H9 (cell line): ENCODE measurements at regions not wholly inside any gene's neighbourhood (a gene's known extent, or its start where the extent isn't known, plus 50 kb on each side); places are given as distances from the start of the nearest gene placed in this dataset.

Experiments used
- DNase-seq: peaks from one replicate; pipeline ENCODE4 v3.0.0-alpha.2; 2017
- H2AFZ ChIP-seq: one replicate; pipeline ENCODE4 v1.6.1; 2013; ENCODE audit warnings: mild to moderate bottlenecking, low read length, control low read depth, moderate library complexity
- H2AK5ac ChIP-seq: 2 replicates; pipeline ENCODE4 v1.6.1; 2013; ENCODE audit warnings: low read length, control low read depth, mixed read lengths; ENCODE audit not compliant: insufficient read length
- H2BK120ac ChIP-seq: one replicate; pipeline ENCODE4 v1.6.1; 2013; ENCODE audit warnings: low read depth, mild to moderate bottlenecking, low read length, control low read depth, inconsistent platforms; ENCODE audit not compliant: poor library complexity, severe bottlenecking
- H2BK12ac ChIP-seq: 2 replicates; pipeline ENCODE4 v1.6.1; 2013; ENCODE audit warnings: low read length, control low read depth, mixed read lengths, low read depth; ENCODE audit not compliant: insufficient read length
- H2BK15ac ChIP-seq: 2 replicates; pipeline ENCODE4 v1.6.1; 2013; ENCODE audit warnings: low read depth, low read length, control low read depth
- H2BK20ac ChIP-seq: one replicate; pipeline ENCODE4 v1.6.1; 2013; ENCODE audit warnings: low read depth, mild to moderate bottlenecking, low read length, control low read depth, inconsistent platforms; ENCODE audit not compliant: poor library complexity, severe bottlenecking
- H2BK5ac ChIP-seq: 2 replicates; pipeline ENCODE4 v1.6.1; 2013; ENCODE audit warnings: low read length, control low read depth, mixed read lengths; ENCODE audit not compliant: insufficient read length
- H3K14ac ChIP-seq: 2 replicates; pipeline ENCODE4 v1.6.1; 2013; ENCODE audit warnings: low read length, control low read depth; ENCODE audit not compliant: insufficient read depth
- H3K18ac ChIP-seq: 2 replicates; pipeline ENCODE4 v1.6.1; 2013; ENCODE audit warnings: low read depth, mild to moderate bottlenecking, mixed read lengths, low read length, control low read depth; ENCODE audit not compliant: insufficient read length
- H3K23ac ChIP-seq: 2 replicates; pipeline ENCODE4 v1.6.1; 2013; ENCODE audit warnings: low read length, control low read depth, mixed read lengths, low read depth; ENCODE audit not compliant: insufficient read length
- H3K23me2 ChIP-seq: 2 replicates; pipeline ENCODE4 v1.6.1; 2013; ENCODE audit warnings: low read depth, mild to moderate bottlenecking, mixed read lengths, low read length, control low read depth; ENCODE audit not compliant: insufficient read length, poor library complexity, severe bottlenecking
- H3K27ac ChIP-seq: 2 replicates; pipeline ENCODE4 v1.5.1; 2013; ENCODE audit warnings: low read length, control low read depth, mixed read lengths, low read depth; ENCODE audit not compliant: insufficient read length
- H3K27me3 ChIP-seq: 2 replicates; pipeline ENCODE4 v1.6.1; 2013; ENCODE audit warnings: low read length, control low read depth, inconsistent platforms; ENCODE audit not compliant: insufficient read depth
- H3K4ac ChIP-seq: 2 replicates; pipeline ENCODE4 v1.6.1; 2013; ENCODE audit warnings: low read depth, mild to moderate bottlenecking, control low read depth, inconsistent platforms, low read length, moderate library complexity
- H3K4me1 ChIP-seq: 2 replicates; pipeline ENCODE4 v1.6.1; 2013; ENCODE audit warnings: low read length, control low read depth, inconsistent platforms; ENCODE audit not compliant: insufficient read depth
- H3K4me2 ChIP-seq: 2 replicates; pipeline ENCODE4 v1.6.1; 2013; ENCODE audit warnings: low read length, control low read depth, mixed read lengths; ENCODE audit not compliant: insufficient read length, insufficient read depth
- H3K56ac ChIP-seq: 2 replicates; pipeline ENCODE4 v1.6.1; 2013; ENCODE audit warnings: low read depth, mild to moderate bottlenecking, mixed read lengths, low read length, control low read depth; ENCODE audit not compliant: insufficient read length
- H3K79me1 ChIP-seq: 2 replicates; pipeline ENCODE4 v1.6.1; 2013; ENCODE audit warnings: low read depth, mild to moderate bottlenecking, moderate library complexity, low read length, control low read depth, inconsistent platforms; ENCODE audit not compliant: insufficient read depth, poor library complexity, severe bottlenecking
- H3K79me2 ChIP-seq: 2 replicates; pipeline ENCODE4 v1.6.1; 2013; ENCODE audit warnings: low read length, control low read depth, inconsistent platforms; ENCODE audit not compliant: insufficient read depth
- H3K9ac ChIP-seq: 2 replicates; pipeline ENCODE4 v1.6.1; 2013; ENCODE audit warnings: low read length, control low read depth, mixed read lengths; ENCODE audit not compliant: insufficient read length; ENCODE audit errors: extremely low read depth
- H3K9me3 ChIP-seq: one replicate; pipeline ENCODE4 v1.6.1; 2013; ENCODE audit warnings: low read depth, low read length, inconsistent platforms; ENCODE audit not compliant: control insufficient read depth
- H3T11ph ChIP-seq: one replicate; pipeline ENCODE4 v1.6.1; 2013; ENCODE audit warnings: mild to moderate bottlenecking, low read length, control low read depth, inconsistent platforms
- H4K20me1 ChIP-seq: one replicate; pipeline ENCODE4 v1.6.1; 2013; ENCODE audit not compliant: control insufficient read depth, insufficient read length, insufficient read depth
- H4K5ac ChIP-seq: 2 replicates; pipeline ENCODE4 v1.6.1; 2013; ENCODE audit warnings: low read depth, mild to moderate bottlenecking, mixed read lengths, low read length, control low read depth; ENCODE audit not compliant: insufficient read length
- H4K8ac ChIP-seq: replicated peaks from 2 replicates; pipeline ENCODE4 v1.6.1; 2013; ENCODE audit warnings: low read length, control low read depth, mixed read lengths, low read depth; ENCODE audit not compliant: insufficient read length
- H4K91ac ChIP-seq: 2 replicates; pipeline ENCODE4 v1.6.1; 2013; ENCODE audit warnings: low read depth, mild to moderate bottlenecking, moderate library complexity, mixed read lengths, low read length, control low read depth; ENCODE audit not compliant: insufficient read length
- H3K27ac Mint-ChIP-seq, 3 experiments: 2 replicates in 2 of 3; 3 replicates in 1 of 3; pipeline ENCODE4 v1.8.0; 2020 to 2021; ENCODE audit warnings: mixed read lengths in 3 of 3, mild to moderate bottlenecking in 1 of 3, moderate library complexity in 1 of 3
- H3K27me3 Mint-ChIP-seq: 2 replicates; pipeline ENCODE4 v1.8.0; 2021; ENCODE audit warnings: low read depth, mild to moderate bottlenecking, moderate library complexity, mixed read lengths
- H3K36me3 Mint-ChIP-seq, 3 experiments: 2 replicates in 2 of 3; 3 replicates in 1 of 3; pipeline ENCODE4 v1.8.0; 2020 to 2021; ENCODE audit warnings: low read depth in 3 of 3, mixed read lengths in 3 of 3; ENCODE audit not compliant: insufficient read depth in 1 of 3
- H3K4me1 Mint-ChIP-seq, 2 experiments: 2 replicates each; pipeline ENCODE4 v1.8.0; 2020; ENCODE audit warnings: mixed read lengths in 2 of 2
- H3K4me3 Mint-ChIP-seq, 2 experiments: 2 replicates in 1 of 2; 3 replicates in 1 of 2; pipeline ENCODE4 v1.8.0; 2020 to 2021; ENCODE audit warnings: mild to moderate bottlenecking in 2 of 2, mixed read lengths in 2 of 2, moderate library complexity in 1 of 2
- H3K9me3 Mint-ChIP-seq, 2 experiments: 2 replicates in 1 of 2; 3 replicates in 1 of 2; pipeline ENCODE4 v1.8.0; 2020; ENCODE audit warnings: mild to moderate bottlenecking in 2 of 2, mixed read lengths in 2 of 2, moderate library complexity in 1 of 2
- WGBS: extraction: QIAGEN DNeasy Blood & Tissue Kit; methylation state at CpG from one replicate; pipeline ENCODE4 v1.1.7; 2013; ENCODE audit warnings: missing lambda C conversion rate, low lambda C conversion rate, mixed read lengths; ENCODE audit not compliant: insufficient read length; ENCODE audit errors: extremely low coverage; 5-methylcytosine and 5-hydroxymethylcytosine counted together
- TF ChIP-seq, protein P1 (sequence below): fragments of 200-600 bp; sonication (generic); conservative IDR thresholded peaks from 3 replicates; pipeline ENCODE4 v1.8.0; 2021; ENCODE audit warnings: antibody characterized with exemption, mild to moderate bottlenecking

DNA sequence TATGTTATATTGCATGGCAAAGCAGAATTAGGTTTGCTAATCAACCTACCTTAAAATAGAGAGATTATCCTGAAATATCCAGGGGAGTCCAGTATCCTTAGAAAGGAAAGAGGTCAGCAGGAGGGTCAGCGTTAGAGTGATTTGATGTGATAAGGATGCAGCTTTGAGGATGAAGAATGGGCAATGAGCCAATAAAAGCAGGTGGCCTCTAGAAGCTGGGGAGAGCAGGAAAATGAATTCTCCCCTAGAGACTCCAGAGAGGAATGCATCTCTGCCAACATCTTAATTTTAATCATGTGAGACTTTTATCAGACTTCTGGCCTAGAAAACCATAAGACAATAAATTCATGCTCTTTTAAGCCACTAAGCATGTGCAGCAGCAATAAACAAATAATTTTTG is 65.7 kb upstream of the SYK start:
- no peak for DNase-seq
- Histone ChIP-seq H3K23me2 (no peaks in the 10 kb centered on the region), H2BK120ac (no peak overlapping the region), H3K79me1 (no peaks in the 10 kb centered on the region), H3K56ac (no peak overlapping the region), H3K4me2 (no peak overlapping the region), H3K23ac (no peak overlapping the region), H3K9ac (no peak overlapping the region), H3K14ac (no peak overlapping the region), H3K9me3 (peaks cover 23% of the 10 kb centered on the region), H2AK5ac (no peak overlapping the region), H2BK15ac (no peak overlapping the region), H2AFZ (no peak overlapping the region), H3K4ac (no peak overlapping the region), H4K20me1 (no peaks in the 10 kb centered on the region), H2BK12ac (no peak overlapping the region), H3K27ac (no peak overlapping the region), H3T11ph (no peak overlapping the region), H4K91ac (no peak overlapping the region), H4K8ac (no peak overlapping the region), H3K27me3 (no peaks in the 10 kb centered on the region), H3K79me2 (no peaks in the 10 kb centered on the region), H3K4me1 (no peaks in the 10 kb centered on the region), H2BK20ac (no peak overlapping the region), H3K18ac (no peak overlapping the region), H2BK5ac (no peak overlapping the region), H4K5ac (no peak overlapping the region)
- H3K9me3 Mint-ChIP-seq: peaks cover 38 to 41% of the 10 kb centered on the region in 2 experiments
- no peak overlapping the region for H3K27ac Mint-ChIP-seq
- TF ChIP-seq, protein P1, sequence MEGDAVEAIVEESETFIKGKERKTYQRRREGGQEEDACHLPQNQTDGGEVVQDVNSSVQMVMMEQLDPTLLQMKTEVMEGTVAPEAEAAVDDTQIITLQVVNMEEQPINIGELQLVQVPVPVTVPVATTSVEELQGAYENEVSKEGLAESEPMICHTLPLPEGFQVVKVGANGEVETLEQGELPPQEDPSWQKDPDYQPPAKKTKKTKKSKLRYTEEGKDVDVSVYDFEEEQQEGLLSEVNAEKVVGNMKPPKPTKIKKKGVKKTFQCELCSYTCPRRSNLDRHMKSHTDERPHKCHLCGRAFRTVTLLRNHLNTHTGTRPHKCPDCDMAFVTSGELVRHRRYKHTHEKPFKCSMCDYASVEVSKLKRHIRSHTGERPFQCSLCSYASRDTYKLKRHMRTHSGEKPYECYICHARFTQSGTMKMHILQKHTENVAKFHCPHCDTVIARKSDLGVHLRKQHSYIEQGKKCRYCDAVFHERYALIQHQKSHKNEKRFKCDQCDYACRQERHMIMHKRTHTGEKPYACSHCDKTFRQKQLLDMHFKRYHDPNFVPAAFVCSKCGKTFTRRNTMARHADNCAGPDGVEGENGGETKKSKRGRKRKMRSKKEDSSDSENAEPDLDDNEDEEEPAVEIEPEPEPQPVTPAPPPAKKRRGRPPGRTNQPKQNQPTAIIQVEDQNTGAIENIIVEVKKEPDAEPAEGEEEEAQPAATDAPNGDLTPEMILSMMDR: no peak
- no CpG with 5 or more reads among the region's 1 CpG for WGBS
- H3K36me3 Mint-ChIP-seq: peaks cover 17 to 30% (median 17%) of the 10 kb centered on the region in 3 experiments
- H3K4me1 Mint-ChIP-seq: peaks cover 2 to 3% of the 10 kb centered on the region in 2 experiments; a peak in 3 of 4 replicates
- no peak overlapping the region for H3K4me3 Mint-ChIP-seq
- no peaks in the 10 kb centered on the region; the same call in 1 of the 2 replicates for H3K27me3 Mint-ChIP-seq
